SK-N-SH treated with all-trans-retinoic acid at 6 μM for 48 hours (cell line): ENCODE measurements at regions not wholly inside any gene's neighbourhood (a gene's known extent, or its start where the extent isn't known, plus 50 kb on each side); places are given as distances from the start of the nearest gene placed in this dataset.

ENCODE experiments used
- ARNTL ChIP-seq: fragments of 450-650 bp; formaldehyde crosslinking; IDR thresholded peaks from 2 replicates; pipeline ENCODE4 v1.5.0; 2020; ENCODE audit warnings: low read depth, mild to moderate bottlenecking, moderate library complexity, borderline replicate concordance
- BACH2 ChIP-seq: fragments of 250-450 bp; sonication (Bioruptor Pico); IDR thresholded peaks from 2 replicates; pipeline ENCODE4 v1.9.0; 2021; ENCODE audit warnings: mild to moderate bottlenecking, borderline replicate concordance
- CSDC2 ChIP-seq: fragments of 250-450 bp; sonication (Bioruptor Pico); IDR thresholded peaks from 2 replicates; pipeline ENCODE4 v1.5.0; 2020; ENCODE audit warnings: mild to moderate bottlenecking, moderate library complexity
- GLIS3 ChIP-seq: fragments of 250-450 bp; sonication (Bioruptor Pico); IDR thresholded peaks from 2 replicates; pipeline ENCODE4 v1.5.0; 2020; ENCODE audit warnings: mild to moderate bottlenecking, moderate library complexity
- PPARA ChIP-seq: fragments of 250-450 bp; sonication (Bioruptor Pico); IDR thresholded peaks from 2 replicates; pipeline ENCODE4 v1.5.0; 2020; ENCODE audit warnings: mild to moderate bottlenecking, borderline replicate concordance
- RARB ChIP-seq: fragments of 250-450 bp; sonication (Bioruptor Pico); IDR thresholded peaks from 2 replicates; pipeline ENCODE4 v1.8.0; 2021; ENCODE audit warnings: mild to moderate bottlenecking, moderate library complexity
- TCF4 ChIP-seq: fragments of 250-450 bp; sonication (Bioruptor Pico); IDR thresholded peaks from 2 replicates; pipeline ENCODE4 v1.8.0; 2021; ENCODE audit warnings: mild to moderate bottlenecking, moderate library complexity, borderline replicate concordance
- ZC3H10 ChIP-seq: fragments of 250-450 bp; sonication (Bioruptor Pico); IDR thresholded peaks from 2 replicates; pipeline ENCODE4 v1.5.1; 2021; ENCODE audit warnings: mild to moderate bottlenecking, moderate library complexity
- ZFP3 ChIP-seq: fragments of 250-450 bp; sonication (Bioruptor Pico); IDR thresholded peaks from 2 replicates; pipeline ENCODE4 v1.5.0; 2020; ENCODE audit warnings: mild to moderate bottlenecking, moderate library complexity
- ZFP30 ChIP-seq: fragments of 450-650 bp; formaldehyde crosslinking; IDR thresholded peaks from 2 replicates; pipeline ENCODE4 v1.5.0; 2022; ENCODE audit warnings: mild to moderate bottlenecking, moderate library complexity
- TF ChIP-seq, protein P1 (sequence below): fragments of 250-450 bp; sonication (Bioruptor Pico); IDR thresholded peaks from 2 replicates; pipeline ENCODE4 v1.5.1; 2020; ENCODE audit warnings: low read depth, mild to moderate bottlenecking, moderate library complexity

DNA sequence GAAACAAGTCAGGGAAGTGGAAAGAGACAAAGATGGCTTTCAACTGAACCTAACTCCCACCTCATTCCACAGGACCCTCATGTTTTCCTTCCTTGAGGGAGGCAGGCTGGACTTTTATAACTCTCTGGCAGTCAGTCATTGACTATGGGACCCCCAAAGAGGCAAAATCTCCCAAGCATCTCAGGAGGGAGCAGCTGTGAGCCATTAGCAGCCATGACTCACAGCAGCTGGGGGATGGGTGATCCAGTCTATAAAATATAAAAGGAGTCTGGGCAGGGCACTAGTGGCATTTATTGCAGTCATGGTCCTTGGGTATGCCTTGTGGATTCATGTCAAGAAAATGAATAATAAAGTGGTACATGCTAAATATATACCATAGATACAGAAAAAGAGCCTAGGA, 387.0 kb upstream of the CHD6 start:
- no peak for TF ChIP-seq BACH2
- TF ChIP-seq, protein P1, sequence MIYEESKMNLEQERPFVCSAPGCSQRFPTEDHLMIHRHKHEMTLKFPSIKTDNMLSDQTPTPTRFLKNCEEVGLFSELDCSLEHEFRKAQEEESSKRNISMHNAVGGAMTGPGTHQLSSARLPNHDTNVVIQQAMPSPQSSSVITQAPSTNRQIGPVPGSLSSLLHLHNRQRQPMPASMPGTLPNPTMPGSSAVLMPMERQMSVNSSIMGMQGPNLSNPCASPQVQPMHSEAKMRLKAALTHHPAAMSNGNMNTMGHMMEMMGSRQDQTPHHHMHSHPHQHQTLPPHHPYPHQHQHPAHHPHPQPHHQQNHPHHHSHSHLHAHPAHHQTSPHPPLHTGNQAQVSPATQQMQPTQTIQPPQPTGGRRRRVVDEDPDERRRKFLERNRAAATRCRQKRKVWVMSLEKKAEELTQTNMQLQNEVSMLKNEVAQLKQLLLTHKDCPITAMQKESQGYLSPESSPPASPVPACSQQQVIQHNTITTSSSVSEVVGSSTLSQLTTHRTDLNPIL: no peak
- no peak for TF ChIP-seq ZFP3
- no peak for TF ChIP-seq CSDC2 (CRISPR knock-in tag)
- TF ChIP-seq RARB: no peak
- TF ChIP-seq GLIS3 (CRISPR knock-in tag): no peak
- TF ChIP-seq ARNTL (CRISPR knock-in tag): no peak
- no peak for TF ChIP-seq TCF4 (CRISPR knock-in tag)
- TF ChIP-seq ZC3H10 (CRISPR knock-in tag): no peak
- TF ChIP-seq ZFP30: no peak
- no peak for TF ChIP-seq PPARA (CRISPR knock-in tag)
